ENCODE measurements at regions not wholly inside any gene's neighbourhood (a gene's known extent, or its start where the extent isn't known, plus 50 kb on each side); places are given as distances from the start of the nearest gene placed in this dataset.

GRCh38 chr12:115268451-115268850 lies 584.5 kb upstream of the TBX3 start:
- TF ChIP-seq CTCF (IDR thresholded peaks at IDR 0.05; ENCODE audit: poor library complexity), result no peak
- TF ChIP-seq EZH2phosphoT487 (IDR thresholded peaks at IDR 0.05; ENCODE audit: low read depth, severe bottlenecking, unreplicated experiment), result no peak
- no peak for TF ChIP-seq EZH2 (IDR thresholded peaks at IDR 0.05; ENCODE audit: borderline replicate concordance)

All from hepatocyte (in vitro differentiated cells).